ENCODE measurements at regions not wholly inside any gene's neighbourhood (a gene's known extent, or its start where the extent isn't known, plus 50 kb on each side); places are given as distances from the start of the nearest gene placed in this dataset.
"Not testable (repeated sequence)": the region's sequence is repeated elsewhere in the genome, so short reads cannot be mapped to it uniquely, and the experiment has no call there.

- DNase-seq (ENCODE audit: low read depth, low spot score): no peak
- no peak overlapping the region for H3K27ac ChIP-seq
Measured at GRCh38 chr10:4602764-4603491, 223.1 kb upstream of the AKR1E2 start.

- no peak for DNase-seq (ENCODE audit: low read depth, low spot score)
- no peak overlapping the region for H3K27ac ChIP-seq
Measured at GRCh38 chr10:4599471-4599870, 226.5 kb upstream of the AKR1E2 start.

DNA sequence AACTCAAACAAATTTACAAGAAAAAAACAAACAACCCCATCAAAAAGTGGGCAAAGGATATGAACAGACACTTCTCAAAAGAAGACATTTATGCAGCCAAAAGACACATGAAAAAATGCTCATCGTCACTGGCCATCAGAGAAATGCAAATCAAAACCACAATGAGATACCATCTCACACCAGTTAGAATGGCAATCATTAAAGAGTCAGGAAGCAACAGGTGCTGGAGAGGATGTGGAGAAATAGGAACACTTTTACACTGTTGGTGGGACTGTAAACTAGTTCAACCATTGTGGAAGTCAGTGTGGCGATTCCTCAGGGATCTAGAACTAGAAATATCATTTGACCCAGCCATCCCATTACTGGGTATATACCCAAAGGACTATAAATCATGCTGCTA is 228.1 kb upstream of the AKR1E2 start:
- DNase-seq (ENCODE audit: low read depth, low spot score); H3K27ac ChIP-seq: not testable (repeated sequence)

DNA sequence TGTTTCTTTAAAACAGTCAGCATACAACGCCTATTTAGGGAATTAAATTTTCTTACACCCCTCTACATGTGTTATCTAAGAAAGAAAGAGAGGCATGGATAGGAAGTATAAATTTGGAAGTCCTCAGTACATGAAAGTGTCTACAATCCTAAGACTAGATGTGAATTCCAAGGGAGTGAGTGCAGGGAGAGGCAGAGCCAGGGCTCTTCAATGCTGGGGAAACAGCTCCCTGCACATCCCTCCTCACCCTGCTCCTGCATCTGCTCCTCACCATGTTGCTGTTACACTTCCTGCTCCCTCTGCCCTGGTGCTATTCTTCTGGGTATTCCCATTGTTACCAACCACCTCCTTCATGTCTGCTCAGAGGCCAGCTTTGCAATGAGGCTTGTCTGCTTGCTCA is 229.1 kb upstream of the AKR1E2 start:
- DNase-seq (ENCODE audit: low read depth, low spot score): no peak
- H3K27ac ChIP-seq: peak overlapping the region; percentile 48

GRCh38 chr10:4595719-4596319 is 230.2 kb upstream of the AKR1E2 start:
- H3K27ac ChIP-seq: peak overlapping the region; percentile 48
- DNase-seq (ENCODE audit: low read depth, low spot score): no peak

- DNase-seq (ENCODE audit: low read depth, low spot score): no peak
- H3K27ac ChIP-seq: no peak overlapping the region
Measured at GRCh38 chr10:4590807-4591206, 235.2 kb upstream of the AKR1E2 start.

DNA sequence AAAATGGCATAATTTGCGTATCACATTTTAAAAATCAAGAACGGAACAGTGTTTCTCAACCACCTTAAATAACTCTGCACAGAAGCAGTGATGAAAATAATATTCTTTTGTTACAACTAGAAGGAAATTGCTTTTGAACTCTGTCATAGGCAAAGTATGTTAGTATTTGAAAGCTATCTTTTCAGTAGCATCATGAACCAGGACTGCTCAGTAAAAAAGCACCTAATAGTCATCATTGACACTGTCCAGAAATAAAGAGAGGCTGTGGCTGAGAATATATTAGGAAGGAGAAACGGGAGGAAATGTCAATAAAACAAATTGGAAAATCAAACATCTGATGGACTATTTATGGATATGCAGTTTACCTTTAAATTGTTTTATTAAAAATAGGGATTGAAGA is 237.2 kb upstream of the AKR1E2 start:
- DNase-seq (ENCODE audit: low read depth, low spot score): no peak
- H3K27ac ChIP-seq: no peak overlapping the region

DNA sequence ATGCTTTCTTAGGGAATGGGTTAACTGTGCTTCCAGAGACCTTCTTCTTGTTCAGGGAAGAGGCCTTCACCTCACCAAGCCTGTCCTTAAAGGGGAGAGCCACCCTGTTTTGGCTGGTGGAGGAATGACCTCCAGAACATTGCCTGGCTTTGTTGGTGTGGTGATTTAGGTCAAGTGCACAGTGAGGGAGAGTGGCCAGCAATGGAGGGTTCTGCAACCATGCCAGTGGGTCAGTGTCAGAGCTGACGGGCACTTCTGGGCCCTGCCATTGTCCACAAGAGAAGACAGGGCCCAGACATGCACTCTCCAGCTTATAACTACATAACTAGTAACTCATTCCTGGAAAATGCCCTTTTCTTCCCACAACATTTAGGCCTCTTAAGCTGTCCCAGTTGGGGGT is 238.5 kb upstream of the AKR1E2 start:
- DNase-seq (ENCODE audit: low read depth, low spot score): no peak
- H3K27ac ChIP-seq: no peak overlapping the region

GRCh38 chr10:4586776-4587175 is 239.2 kb upstream of the AKR1E2 start:
- no peak for DNase-seq (ENCODE audit: low read depth, low spot score)
- no peak overlapping the region for H3K27ac ChIP-seq

DNA sequence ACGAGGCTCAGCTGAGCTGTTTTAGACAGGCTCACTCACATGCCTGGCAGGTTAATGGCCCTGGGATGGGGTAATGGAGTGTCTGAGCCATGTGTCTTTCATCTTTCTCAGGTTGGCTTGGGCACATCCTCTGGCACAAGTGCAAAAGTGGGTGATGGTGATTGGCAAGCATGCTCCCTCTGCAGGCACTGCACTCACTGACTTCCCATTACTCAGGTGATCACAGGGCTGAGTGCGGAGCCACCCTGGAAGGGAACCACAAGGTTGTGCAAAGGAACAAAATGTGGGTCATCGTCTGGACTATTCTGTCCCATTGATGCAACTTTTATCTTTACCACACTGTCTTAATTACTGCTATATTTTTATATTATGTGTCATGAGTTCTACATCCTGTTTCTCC is 244.1 kb upstream of the AKR1E2 start:
- H3K27ac ChIP-seq: no peak overlapping the region
- DNase-seq (ENCODE audit: low read depth, low spot score): no peak

DNA sequence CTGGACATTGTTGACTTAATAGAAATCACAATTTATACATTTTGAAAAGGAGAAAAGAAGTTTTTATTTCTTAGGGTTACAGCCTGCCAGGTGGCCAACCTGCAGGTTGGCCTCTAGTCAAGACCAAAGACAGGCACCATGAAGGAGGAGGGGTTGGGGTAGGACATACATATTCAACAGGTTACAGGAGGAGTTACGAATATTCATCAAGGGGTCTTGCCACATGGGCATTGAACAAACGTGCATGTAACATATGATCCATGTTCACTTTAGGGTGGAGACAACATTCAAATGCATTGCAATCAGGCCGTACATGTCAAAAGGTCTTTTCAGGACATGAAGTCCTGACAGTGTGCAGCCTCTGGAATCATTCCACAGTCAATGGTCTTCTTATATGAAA is 246.2 kb upstream of the AKR1E2 start:
- H3K27ac ChIP-seq: no peak overlapping the region

DNA sequence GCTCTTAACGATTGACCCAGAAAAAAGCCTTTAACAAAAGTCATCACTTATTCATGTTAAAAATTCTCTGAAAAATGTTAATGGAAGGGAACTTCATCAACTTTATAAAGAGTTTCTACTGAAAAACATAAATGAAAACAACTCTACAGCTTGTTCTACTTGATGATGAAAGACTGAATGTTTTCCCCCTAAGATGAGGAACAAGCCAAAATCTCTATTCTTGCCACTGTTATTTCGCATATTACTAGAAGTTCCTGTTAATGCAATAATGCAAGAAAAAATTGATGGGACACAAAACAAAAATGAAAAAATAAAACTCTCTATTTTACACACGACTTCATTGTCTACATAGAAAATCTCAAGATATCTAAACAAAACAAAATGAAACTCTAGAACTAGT is 249.8 kb upstream of the AKR1E2 start:
- no peak for DNase-seq (ENCODE audit: low read depth, low spot score)
- H3K27ac ChIP-seq: no peak overlapping the region

More for the DNA sequence above, 246.2 kb upstream of the AKR1E2 start:
- DNase-seq (ENCODE audit: low read depth, low spot score): no peak

DNA sequence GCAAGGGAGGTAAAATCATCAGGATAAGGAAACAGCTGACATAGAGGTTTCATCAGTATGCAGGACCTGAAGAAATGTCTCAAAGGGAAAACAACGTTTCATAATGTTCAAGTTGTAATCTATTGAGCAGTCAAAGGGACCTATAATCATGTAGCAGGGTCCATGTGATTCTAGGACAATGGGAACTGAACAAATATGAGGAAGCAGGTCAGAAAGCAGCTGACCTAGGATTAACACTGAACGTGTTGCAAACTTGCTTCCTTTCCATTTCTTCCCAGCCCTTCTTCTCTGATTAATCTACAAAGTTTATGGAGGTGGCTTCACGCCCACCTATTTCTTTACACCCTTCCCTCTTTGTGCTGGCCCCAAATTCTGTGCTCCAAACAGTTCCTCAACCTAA is 256.9 kb upstream of the AKR1E2 start:
- DNase-seq (ENCODE audit: low read depth, low spot score): no peak
- no peak overlapping the region for H3K27ac ChIP-seq

DNA sequence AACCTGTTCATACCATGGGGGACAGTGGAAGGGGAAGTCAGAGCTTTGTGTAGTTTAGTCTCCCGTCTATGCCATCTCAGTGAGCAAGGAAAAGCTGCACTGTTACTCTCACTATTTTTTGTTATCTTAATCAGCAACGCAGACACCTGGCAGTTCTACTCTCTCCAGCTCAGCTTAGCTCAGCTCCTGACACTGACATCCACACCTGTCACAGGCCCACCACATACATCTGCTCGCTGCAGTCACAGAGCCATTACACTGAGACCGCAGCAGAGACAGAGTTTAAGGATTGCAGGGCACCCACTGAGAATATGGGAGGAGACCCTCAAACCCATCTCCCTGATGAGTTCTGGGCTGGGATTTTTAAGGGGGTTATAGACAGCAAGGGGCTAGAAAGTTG is 257.3 kb upstream of the AKR1E2 start:
- no peak overlapping the region for H3K27ac ChIP-seq
- no peak for DNase-seq (ENCODE audit: low read depth, low spot score)

DNA sequence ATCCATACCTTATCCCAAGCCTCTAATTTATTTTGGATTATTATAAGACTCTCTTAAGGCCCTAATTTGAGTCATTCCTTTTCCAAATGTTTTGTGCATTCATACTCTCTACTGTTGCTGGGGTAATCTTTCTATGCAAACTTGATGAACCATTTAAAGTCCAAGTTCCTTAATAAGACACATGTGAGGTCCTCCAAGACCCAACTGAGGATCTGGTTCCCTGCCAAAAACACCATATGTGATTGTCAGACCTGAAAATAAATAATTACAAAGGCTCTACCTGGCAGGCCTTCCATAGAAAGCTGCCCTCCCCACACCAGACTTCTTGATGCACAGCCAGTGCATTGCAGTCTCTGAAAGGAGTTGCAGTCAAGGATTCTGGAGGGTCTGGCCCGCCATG is 257.9 kb upstream of the AKR1E2 start:
- H3K27ac ChIP-seq: peak overlapping the region; percentile 29
- DNase-seq (ENCODE audit: low read depth, low spot score): no peak

DNA sequence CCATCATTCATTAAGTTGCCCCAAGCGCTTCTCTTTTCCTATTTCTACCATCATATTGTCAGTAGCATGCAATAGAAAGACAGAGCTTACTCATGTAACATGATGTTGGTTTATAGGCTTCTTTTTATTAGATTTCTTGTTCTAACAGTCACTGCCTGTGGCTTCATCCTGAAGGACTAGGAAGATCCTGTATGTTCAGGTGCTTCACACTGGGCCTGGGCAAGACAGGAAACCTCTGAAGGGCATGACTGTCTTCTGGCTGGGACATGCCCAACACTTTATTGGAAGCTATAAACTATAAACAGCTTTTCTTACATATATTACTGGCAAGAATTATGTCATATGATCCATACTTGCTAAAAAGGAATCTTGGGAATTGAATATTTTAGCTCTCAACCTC is 258.4 kb upstream of the AKR1E2 start:
- H3K27ac ChIP-seq: peak overlapping the region; percentile 29
- DNase-seq (ENCODE audit: low read depth, low spot score): peak; percentile 34

GRCh38 chr10:4566011-4566410 is 260.0 kb upstream of the AKR1E2 start:
- no peak overlapping the region for H3K27ac ChIP-seq
- no peak for DNase-seq (ENCODE audit: low read depth, low spot score)

DNA sequence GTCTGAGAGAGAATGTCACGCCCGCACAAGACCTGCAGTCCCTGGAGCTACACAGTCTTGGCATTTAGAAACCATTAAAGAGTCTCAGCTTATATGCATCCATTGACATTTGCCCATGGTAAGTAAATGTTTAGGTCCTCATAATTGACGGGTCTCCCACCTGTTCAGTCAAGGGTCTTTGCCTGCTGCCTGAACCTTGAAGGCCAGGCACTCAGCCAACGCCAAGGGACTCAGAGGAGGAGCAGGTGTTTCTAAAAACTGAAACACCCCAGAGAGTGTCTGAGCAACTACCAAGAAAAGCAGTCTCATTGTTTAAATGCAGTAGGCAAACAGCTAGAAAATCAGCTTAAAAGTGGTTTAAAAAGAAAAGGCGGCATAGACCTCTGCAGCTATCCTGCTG is 264.7 kb upstream of the AKR1E2 start:
- no peak overlapping the region for H3K27ac ChIP-seq
- no peak for DNase-seq (ENCODE audit: low read depth, low spot score)

DNA sequence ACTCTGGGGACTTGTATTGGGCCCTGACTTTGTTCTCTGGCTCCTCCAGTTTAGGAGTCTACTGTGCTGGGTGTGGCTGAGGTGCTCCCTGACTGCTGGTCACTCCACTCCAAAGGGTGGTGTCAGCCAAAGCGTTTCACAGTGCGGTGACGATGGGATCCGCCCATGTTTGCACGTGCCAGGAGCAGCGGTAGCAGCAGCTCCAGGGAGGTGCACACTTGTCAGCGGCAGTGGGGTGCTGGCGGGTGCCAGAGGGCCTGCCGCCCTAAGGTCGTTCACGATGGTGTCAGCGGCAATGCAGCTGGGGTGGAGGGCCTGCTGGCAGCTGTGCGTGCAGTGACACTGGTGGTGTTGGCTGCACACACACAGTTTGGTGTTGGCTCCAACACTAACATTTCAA is 268.5 kb upstream of the AKR1E2 start:
- no peak for DNase-seq (ENCODE audit: low read depth, low spot score)
- H3K27ac ChIP-seq: no peak overlapping the region

DNA sequence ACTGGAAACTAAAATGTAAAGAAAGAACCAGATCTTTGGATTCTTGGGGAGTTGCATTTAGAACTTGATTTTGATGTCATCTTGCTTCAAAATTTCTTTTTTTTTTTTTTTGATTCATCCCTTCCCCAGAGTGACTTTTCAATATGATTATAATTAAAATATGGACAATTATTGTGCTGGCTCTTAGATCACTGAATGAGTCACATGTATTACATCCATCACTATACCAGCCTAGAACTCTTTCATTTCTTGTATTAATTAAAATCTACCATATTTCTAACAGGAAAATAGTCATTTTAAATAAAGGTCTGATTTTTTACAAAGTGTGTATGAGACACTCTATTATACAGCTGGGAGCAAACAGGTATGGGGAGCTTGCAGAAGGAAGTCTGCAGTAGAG is 269.5 kb upstream of the AKR1E2 start:
- no peak for DNase-seq (ENCODE audit: low read depth, low spot score)
- H3K27ac ChIP-seq: no peak overlapping the region

GRCh38 chr10:4555920-4556319 is 270.1 kb upstream of the AKR1E2 start:
- DNase-seq (ENCODE audit: low read depth, low spot score): no peak
- no peak overlapping the region for H3K27ac ChIP-seq

GRCh38 chr10:4549139-4549653 is 276.8 kb upstream of the AKR1E2 start:
- no peak for DNase-seq (ENCODE audit: low read depth, low spot score)
- no peak overlapping the region for H3K27ac ChIP-seq

Data from epithelial cell of prostate (primary cell).